Fibroblast of lung (primary cell): ENCODE measurements at regions not wholly inside any gene's neighbourhood (a gene's known extent, or its start where the extent isn't known, plus 50 kb on each side); places are given as distances from the start of the nearest gene placed in this dataset.

ENCODE experiments used
- EZH2 ChIP-seq: IDR thresholded peaks from 2 replicates; pipeline ENCODE4 v1.5.1; 2012; ENCODE audit warnings: low read length, control low read depth, mild to moderate bottlenecking; ENCODE audit errors: missing control alignments
- TF ChIP-seq, protein P1 (sequence below), 2 donors: IDR thresholded peaks in 1 of 2; conservative IDR thresholded peaks in 1 of 2; 1 replicate in 1 of 2; 2 replicates in 1 of 2; pipeline ENCODE4 v1.5.1; 2011 to 2012; ENCODE audit warnings: low read length in 2 of 2, control low read depth in 1 of 2, inconsistent platforms in 1 of 2, low read depth in 1 of 2, mild to moderate bottlenecking in 1 of 2

DNA sequence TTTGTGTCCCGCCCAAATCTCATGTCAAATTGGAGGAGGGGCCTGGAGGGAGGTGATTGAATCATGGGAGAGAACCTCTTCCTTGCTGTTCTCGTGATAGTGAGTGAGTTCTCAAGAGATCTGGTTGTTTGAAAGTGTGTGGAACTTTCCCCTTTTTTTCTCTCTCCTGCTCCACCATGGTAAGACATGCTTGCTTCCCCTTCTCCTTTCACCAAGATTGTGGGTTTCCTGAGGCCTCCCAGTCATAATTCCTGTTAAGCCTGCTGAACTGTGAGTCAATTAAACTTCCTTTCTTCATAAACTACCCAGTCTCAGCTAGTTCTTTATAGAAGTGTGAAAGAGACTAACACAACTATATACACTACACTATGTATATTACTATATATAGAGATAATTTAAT, 697.8 kb upstream of the HS3ST1 start:
- TF ChIP-seq, protein P1, sequence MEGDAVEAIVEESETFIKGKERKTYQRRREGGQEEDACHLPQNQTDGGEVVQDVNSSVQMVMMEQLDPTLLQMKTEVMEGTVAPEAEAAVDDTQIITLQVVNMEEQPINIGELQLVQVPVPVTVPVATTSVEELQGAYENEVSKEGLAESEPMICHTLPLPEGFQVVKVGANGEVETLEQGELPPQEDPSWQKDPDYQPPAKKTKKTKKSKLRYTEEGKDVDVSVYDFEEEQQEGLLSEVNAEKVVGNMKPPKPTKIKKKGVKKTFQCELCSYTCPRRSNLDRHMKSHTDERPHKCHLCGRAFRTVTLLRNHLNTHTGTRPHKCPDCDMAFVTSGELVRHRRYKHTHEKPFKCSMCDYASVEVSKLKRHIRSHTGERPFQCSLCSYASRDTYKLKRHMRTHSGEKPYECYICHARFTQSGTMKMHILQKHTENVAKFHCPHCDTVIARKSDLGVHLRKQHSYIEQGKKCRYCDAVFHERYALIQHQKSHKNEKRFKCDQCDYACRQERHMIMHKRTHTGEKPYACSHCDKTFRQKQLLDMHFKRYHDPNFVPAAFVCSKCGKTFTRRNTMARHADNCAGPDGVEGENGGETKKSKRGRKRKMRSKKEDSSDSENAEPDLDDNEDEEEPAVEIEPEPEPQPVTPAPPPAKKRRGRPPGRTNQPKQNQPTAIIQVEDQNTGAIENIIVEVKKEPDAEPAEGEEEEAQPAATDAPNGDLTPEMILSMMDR (conservative IDR thresholded peaks at IDR 0.05 in 1 of 2, IDR thresholded peaks at IDR 0.05 in 1 of 2; ENCODE audit: low read depth in 1 of 2, low read length in 2 of 2), result no peak
- TF ChIP-seq EZH2, result no peak
